ENCODE measurements at regions not wholly inside any gene's neighbourhood (a gene's known extent, or its start where the extent isn't known, plus 50 kb on each side); places are given as distances from the start of the nearest gene placed in this dataset.
A peak's percentile ranks its signal among the peaks of the same experiment; 100 is the strongest.
"Not testable (repeated sequence)": the region's sequence is repeated elsewhere in the genome, so short reads cannot be mapped to it uniquely, and the experiment has no call there.

GRCh38 chr13:58955546-58956385 is 1208.0 kb downstream of the DIAPH3 start (continued):
- TF ChIP-seq SMAD1 (IDR thresholded peaks at IDR 0.05; ENCODE audit: low read depth, partially characterized antibody) (peak; percentile 70), IRF3 (IDR thresholded peaks at IDR 0.05) (no peak), SIX5 (IDR thresholded peaks at IDR 0.05; ENCODE audit: low read depth, low read length, severe bottlenecking) (no peak), SUZ12 (IDR thresholded peaks at IDR 0.05; ENCODE audit: unreplicated experiment) (no peak), RAD51 (IDR thresholded peaks at IDR 0.05) (peak; percentile 77)

- SMC1A ChIA-PET (ENCODE audit: uncharacterized antibody, unreplicated experiment) = interaction anchor here (1.0 to 1.3 kb wide), 3 partner anchors 16 to 1333 kb away, joined by 3 to 4 read pairs (median 3); no protein-coding TSS in a partner anchor
- BruUV-seq (replicated peaks); H3K79me2 ChIP-seq (ENCODE audit: control insufficient read depth, insufficient read depth, low read length); H2AFZ ChIP-seq (ENCODE audit: control insufficient read depth, low read depth, low read length); H3K9ac ChIP-seq (ENCODE audit: control insufficient read depth, insufficient read depth, low read length); H4K20me1 ChIP-seq (ENCODE audit: control insufficient read depth, insufficient read depth); H3K4me3 ChIP-seq; H3K9me3 ChIP-seq (replicated peaks; ENCODE audit: control insufficient read depth, insufficient read depth, low read length); FAIRE-seq; DNase-seq (ENCODE audit: low read depth, low spot score); H3K36me3 ChIP-seq (ENCODE audit: control insufficient read depth in 2 of 2, insufficient read depth in 2 of 2, low read length in 1 of 2); H3K27ac ChIP-seq (ENCODE audit: control insufficient read depth, insufficient read depth); H3K4me2 ChIP-seq (ENCODE audit: control insufficient read depth, insufficient read depth); POLR2A ChIA-PET; ATAC-seq; H3K4me1 ChIP-seq (ENCODE audit: control insufficient read depth, insufficient read depth, low read length); H3K27me3 ChIP-seq (replicated peaks in 1 of 2; ENCODE audit: control insufficient read depth in 2 of 2, insufficient read depth in 2 of 2, low read length in 1 of 2): not testable (repeated sequence)
- intact Hi-C loops (cut with micrococcal nuclease; ENCODE audit: unreplicated experiment) (loop anchor here (2.0 to 10.0 kb wide), 2 partner anchors 413 to 581 kb away; no protein-coding TSS in a partner anchor), in situ Hi-C loops (cut with MboI) (loop anchor here (25.0 kb wide), 1 partner anchor 1321 kb away; the partner anchor contains the start of gene PCDH17)
- WGBS (ENCODE audit: insufficient coverage, insufficient replicate concordance, low lambda C conversion rate, missing lambda C conversion rate) = 93% methylated on average over 22 of the region's 22 CpGs
- RAD21 ChIA-PET (ENCODE audit: unreplicated experiment) = interaction anchor here (1.1 to 2.1 kb wide), 2 partner anchors 8 to 338 kb away, joined by 3 to 4 read pairs; no protein-coding TSS in a partner anchor
- CTCF ChIA-PET = interaction anchor here (1.2 to 6.8 kb wide), 2 partner anchors 50 to 1331 kb away, joined by 4 to 42 read pairs; no protein-coding TSS in a partner anchor
Observed at GRCh38 chr13:58958097-58958496, 1205.6 kb downstream of the DIAPH3 start.
